ENCODE measurements at regions not wholly inside any gene's neighbourhood (a gene's known extent, or its start where the extent isn't known, plus 50 kb on each side); places are given as distances from the start of the nearest gene placed in this dataset.

DNA sequence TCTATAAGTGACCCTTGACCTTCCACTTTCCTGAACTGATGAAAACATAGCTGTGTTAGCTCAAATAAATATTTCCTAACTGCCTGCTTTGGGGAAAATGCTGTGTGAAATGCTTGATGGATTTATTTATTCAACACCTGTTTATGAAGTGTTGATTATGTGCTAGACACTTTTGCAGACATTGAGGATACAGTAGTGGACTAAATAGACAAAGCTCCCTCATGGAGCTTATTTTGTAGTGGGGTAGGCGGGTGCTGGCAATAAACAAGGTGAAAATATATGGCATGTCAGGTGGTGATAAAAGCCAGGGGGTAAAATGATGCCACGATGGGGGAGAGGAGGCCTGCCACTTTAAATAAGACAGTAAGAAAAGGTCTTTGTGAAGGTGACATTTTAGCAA, 50.2 kb upstream of the TLR3 start:
- Histone ChIP-seq H3K27ac (no peak overlapping the region), H3K27me3 (no peaks in the 10 kb centered on the region), H3K4me3 (no peak overlapping the region), H3K9me3 (peaks cover 0 to 6% (median 0%) of the 10 kb centered on the region in 12 donors), H3K4me1 (peaks cover 0 to 22% (median 3%) of the 10 kb centered on the region in 12 donors), H3K36me3 (no peaks in the 10 kb centered on the region)
- intact Hi-C loops (cut with DNase I), result loop anchor here in 7 of 10 donors (5.0 to 10.0 kb wide), 8 partner anchors 124 to 376 kb away; no protein-coding TSS in a partner anchor
- DNase-seq (no peak), ATAC-seq (no peak)
- WGBS, 4 donors, result 62 to 91% (median 77%) methylated on average over 2 of the region's 2 CpGs
- TF ChIP-seq, protein P1, sequence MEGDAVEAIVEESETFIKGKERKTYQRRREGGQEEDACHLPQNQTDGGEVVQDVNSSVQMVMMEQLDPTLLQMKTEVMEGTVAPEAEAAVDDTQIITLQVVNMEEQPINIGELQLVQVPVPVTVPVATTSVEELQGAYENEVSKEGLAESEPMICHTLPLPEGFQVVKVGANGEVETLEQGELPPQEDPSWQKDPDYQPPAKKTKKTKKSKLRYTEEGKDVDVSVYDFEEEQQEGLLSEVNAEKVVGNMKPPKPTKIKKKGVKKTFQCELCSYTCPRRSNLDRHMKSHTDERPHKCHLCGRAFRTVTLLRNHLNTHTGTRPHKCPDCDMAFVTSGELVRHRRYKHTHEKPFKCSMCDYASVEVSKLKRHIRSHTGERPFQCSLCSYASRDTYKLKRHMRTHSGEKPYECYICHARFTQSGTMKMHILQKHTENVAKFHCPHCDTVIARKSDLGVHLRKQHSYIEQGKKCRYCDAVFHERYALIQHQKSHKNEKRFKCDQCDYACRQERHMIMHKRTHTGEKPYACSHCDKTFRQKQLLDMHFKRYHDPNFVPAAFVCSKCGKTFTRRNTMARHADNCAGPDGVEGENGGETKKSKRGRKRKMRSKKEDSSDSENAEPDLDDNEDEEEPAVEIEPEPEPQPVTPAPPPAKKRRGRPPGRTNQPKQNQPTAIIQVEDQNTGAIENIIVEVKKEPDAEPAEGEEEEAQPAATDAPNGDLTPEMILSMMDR (IDR thresholded peaks at IDR 0.05), result no peak
- TF ChIP-seq POLR2A (IDR thresholded peaks at IDR 0.05), result no peak

Measured in heart left ventricle (tissue), 16 donors.